G401 (cell line): ENCODE measurements at regions not wholly inside any gene's neighbourhood (a gene's known extent, or its start where the extent isn't known, plus 50 kb on each side); places are given as distances from the start of the nearest gene placed in this dataset.
"Not testable (repeated sequence)": the region's sequence is repeated elsewhere in the genome, so short reads cannot be mapped to it uniquely, and the experiment has no call there.

Experiments
- DNase-seq: peaks from one replicate; pipeline ENCODE4 v3.0.0-alpha.2; 2015; ENCODE audit warnings: low spot score
- in situ Hi-C: cut with HindIII; loops from 2 replicates; pipeline ENCODE4 v1.10.0; 2016; ENCODE audit warnings: low sequenced_read_pairs, mixed read lengths

DNA sequence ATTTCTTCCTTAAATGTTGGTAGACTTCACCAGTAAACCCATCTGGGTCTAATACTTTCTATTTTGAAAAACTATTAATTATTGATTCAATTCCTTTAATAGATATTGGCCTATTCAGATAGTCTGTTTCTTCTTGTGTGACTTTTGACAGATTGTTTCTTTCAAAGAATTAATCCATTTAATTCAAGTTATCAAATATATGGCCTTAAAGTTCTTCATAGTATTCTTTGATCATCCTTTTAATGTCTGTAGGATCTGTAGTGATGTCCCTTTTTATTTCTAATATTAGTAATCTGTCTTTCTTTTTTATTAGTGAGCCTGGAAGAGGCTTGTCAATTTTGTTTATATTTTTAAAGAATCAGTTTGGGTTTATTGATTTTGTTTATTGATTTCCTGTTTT is 190.0 kb downstream of the SLC38A4 start:
- DNase-seq = no peak
- in situ Hi-C loops = no loop called here

DNA sequence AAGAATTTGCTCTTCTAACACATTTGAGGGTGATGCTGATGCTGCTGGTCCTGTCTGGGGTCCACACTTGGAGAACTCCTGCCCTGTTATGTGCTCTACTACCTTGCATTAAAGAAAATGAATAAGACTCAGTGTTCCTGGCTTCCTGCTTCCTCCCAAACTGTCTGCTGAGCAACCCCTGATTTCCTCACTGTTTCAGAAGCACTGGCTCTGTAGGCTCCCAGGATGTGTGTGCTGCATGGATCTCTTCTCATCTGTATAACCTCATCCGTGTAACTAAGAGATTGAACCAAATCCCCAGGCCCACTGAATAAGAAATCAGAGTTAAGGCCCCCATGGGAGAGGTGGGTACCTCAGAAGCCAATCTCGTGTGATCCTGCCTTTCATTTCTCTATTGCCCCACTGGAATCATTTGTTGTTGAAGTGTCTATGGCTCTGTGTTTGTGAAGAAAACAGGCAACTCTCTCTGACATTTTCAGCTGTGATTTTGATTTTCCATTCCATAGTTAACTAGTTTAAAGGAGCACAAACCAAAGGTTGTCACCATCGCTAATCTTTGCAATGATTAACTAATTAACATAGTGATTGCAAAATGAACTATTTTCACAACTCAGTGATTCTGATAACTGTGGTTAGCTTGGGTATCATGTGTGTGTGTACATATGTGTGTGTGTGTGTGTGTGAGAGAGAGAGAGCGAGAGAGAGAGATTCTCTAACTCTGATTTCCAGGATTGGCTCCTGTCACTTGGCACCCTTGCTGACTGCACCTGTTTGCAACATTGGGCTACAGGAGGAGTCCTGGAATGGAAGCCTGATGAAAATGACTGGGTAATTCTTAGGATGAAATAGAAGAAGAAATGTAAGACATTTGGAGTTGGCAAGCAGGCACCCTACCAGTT is 196.2 kb downstream of the SLC38A4 start:
- in situ Hi-C loops = no loop called here

DNA sequence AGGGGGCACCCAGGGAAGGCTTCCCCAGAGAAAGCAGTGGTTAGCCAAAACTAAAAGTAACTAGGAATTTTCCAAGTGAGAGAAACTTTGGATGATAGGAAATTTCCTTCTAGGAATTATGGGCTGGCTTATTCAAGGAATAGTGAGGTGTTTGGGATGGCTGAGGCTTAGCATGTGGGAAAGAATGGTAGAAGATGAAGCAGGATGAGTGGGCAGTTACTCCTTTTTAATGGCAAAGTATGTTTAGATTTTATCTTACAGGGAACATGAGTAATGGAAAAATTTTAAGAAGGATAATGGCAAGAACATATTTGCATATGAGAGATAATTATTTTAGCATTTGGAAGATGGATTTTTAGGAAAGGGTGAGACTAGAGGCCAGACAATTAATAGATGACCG is 197.6 kb downstream of the SLC38A4 start:
- in situ Hi-C loops = no loop called here

More for the DNA sequence above, 196.2 kb downstream of the SLC38A4 start:
- no peak for DNase-seq

DNA sequence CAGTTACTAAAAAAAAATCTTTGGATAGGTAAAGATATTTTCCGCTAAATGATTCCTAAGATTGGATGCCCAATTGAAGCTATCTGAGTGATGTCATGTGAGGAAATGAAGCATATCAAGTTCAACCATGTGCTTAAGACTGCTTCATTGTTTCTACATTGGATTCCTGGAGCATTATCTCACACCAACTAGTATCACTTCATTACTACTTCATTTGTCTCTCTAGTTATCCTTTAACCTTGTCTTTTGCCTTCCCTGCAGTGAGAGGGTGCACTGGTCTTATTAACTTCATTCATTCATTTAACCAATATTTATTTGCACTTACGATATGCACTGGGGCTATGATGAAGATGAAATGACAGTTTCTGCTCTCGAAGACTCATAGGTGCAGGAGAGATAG is 198.1 kb downstream of the SLC38A4 start:
- no peak for DNase-seq
- in situ Hi-C loops = no loop called here

More for the DNA sequence above, 197.6 kb downstream of the SLC38A4 start:
- DNase-seq = no peak

DNA sequence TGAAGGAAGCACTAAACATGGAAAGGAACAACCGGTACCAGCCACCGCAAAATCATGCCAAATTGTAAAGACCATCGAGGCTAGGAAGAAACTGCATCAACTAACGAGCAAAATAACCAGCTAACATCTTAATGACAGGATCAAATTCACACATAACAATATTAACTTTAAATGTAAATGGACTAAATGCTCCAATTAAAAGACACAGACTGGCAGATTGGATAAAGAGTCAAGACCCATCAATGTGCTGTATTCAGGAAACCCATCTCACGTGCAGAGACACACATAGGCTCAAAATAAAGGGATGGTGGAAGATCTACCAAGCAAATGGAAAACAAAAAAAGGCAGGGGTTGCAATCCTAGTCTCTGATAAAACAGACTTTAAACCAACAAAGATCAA is 206.3 kb downstream of the SLC38A4 start:
- DNase-seq, in situ Hi-C loops: not testable (repeated sequence)

DNA sequence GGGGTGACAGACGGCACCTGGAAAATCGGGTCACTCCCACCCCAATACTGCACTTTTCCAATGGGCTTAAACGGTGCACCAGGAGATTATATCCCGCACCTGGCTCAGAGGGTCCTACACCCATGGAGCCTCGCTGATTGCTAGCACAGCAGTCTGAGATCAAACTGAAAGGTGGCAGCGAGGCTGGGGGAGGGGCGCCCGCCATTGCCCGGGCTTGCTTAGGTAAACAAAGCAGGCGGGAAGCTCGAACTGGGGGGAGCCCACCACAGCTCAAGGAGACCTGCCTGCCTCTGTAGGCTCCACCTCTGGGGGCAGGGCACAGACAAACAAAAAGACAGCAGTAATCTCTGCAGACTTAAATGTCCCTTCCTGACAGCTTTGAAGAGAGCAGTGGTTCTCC is 208.1 kb downstream of the SLC38A4 start:
- in situ Hi-C loops, DNase-seq: not testable (repeated sequence)

DNA sequence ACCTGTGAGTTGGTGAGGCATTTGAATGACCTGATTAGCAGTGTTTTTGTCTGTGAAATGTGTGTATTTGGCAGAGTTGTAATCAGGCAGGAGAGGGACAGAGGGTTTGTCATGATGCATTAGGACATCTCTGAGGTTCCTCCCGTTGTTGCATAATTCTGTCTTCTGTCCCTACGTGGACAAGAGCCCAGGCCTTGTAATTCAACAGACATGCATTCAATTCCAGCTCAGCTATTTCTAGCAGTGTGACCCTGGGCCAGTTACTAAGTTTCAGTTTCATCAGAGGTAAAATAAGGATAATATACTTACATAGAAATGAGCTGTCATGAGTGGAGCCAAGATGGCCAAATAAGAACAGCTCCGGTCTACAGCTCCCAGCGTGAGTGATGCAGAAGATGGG is 208.6 kb downstream of the SLC38A4 start:
- in situ Hi-C loops = no loop called here
- no peak for DNase-seq

DNA sequence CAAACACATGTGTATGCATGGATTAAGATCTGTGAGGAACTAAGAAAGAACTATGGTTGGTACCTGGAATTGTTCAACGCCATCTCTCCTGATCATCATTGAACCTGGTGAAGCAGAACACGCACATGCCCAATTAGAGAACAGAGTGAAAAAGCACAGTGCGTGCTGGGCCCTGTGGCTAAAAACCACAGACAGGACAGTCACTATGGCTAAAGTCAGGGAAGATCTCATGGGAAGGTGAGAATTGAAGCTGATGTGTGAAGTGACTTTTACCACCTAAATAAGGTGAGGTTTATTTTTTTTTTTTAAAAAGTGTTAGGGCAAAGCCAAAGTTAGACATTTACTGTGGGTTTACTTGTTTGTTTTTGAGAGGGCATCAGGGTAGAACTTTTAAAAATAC is 215.0 kb downstream of the SLC38A4 start:
- DNase-seq = no peak
- in situ Hi-C loops = no loop called here

DNA sequence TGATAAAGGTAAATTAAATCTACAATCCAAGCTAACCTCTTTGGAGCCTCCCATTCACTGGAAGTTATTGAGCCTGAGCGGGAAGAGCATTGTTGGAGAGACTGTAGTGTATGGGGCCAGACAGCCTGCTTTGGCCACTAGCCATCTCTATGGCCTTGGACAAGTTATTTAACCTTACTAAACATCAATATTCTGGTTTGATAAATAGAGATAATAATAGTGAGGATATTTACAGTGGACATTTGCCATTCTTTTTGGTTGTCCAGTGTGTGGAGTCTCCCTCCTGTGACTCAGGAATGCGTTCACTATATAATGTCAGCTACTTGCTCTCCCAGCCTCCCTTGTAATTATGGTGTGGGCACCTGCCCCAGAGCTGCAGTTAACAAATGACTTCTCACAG is 216.1 kb downstream of the SLC38A4 start:
- in situ Hi-C loops = no loop called here

DNA sequence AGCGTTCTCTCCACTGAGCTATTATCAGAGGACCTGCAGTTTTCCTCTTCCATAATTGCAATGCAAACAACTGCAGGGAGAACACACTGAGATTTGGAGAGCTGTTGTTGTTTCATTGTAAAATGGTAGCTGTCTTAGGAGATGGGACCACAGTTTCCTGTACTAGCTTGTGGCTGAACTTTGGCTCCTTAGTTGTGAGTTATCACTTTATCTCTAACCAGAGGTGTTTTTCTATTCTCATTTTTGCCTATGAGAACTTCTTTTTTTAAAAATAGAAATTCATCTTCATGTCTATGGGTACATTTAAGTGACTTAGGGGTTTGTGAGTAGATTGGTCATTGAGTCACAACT is 216.5 kb downstream of the SLC38A4 start:
- in situ Hi-C loops = no loop called here
- DNase-seq = no peak

More for the DNA sequence above, 216.1 kb downstream of the SLC38A4 start:
- no peak for DNase-seq

DNA sequence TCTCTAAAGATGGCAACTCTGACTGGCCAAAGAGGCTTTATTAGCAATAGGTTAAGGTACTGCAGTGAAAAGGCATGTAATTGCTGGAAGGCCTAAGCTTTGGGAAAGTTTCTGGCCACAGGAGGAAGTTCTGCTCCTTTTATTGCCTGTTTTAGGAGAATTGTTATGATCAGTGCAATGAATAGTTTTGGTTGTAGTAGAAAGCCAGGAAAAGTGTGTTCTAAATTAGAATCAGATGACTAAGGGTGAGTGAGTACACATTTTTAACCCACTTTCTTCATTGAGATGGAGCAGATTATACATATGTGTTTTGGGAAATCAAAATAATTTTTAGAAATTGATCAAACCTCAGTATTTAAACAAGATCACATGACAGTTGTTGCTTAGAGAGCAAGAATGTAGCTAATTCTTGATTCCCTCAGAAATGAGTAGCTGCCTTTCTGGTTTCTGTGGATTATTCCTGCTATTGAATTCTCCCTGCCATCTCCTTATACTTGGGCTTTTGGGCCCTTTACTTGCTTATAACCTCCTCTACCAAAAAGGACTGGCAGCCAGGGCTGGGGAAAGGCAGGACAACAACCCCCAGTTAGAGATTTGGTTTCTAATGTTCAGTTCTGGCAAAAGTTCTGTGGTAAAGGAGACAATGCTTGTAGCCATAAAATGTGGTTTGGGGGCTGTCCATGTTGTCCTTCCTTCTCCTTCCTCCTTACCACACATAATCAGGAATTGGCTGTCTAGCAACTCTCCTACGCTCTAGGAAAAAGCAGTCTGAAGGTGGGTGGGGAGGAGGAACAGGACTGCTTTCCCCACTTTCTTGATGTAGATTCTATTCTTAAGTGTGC is 217.1 kb downstream of the SLC38A4 start:
- no peak for DNase-seq
- in situ Hi-C loops = no loop called here

DNA sequence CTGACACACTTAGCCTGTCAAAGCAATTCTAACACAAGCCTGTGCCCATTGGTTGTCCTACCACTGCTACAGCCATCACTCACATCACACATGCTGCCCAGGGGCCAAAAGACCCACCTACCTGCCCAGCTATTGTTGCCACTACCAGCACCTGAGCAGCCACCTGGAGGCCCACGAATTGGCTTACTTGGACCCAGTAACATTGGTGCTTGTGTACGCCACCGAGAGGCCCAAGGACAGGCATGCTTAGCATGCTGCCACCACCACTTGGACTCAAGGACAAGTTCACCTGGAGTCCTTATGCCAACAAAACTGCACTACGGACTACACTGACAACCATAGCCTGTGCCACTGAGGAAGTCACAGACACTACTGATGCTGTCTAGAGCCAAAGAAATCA is 221.1 kb downstream of the SLC38A4 start:
- in situ Hi-C loops = no loop called here
- DNase-seq = no peak

DNA sequence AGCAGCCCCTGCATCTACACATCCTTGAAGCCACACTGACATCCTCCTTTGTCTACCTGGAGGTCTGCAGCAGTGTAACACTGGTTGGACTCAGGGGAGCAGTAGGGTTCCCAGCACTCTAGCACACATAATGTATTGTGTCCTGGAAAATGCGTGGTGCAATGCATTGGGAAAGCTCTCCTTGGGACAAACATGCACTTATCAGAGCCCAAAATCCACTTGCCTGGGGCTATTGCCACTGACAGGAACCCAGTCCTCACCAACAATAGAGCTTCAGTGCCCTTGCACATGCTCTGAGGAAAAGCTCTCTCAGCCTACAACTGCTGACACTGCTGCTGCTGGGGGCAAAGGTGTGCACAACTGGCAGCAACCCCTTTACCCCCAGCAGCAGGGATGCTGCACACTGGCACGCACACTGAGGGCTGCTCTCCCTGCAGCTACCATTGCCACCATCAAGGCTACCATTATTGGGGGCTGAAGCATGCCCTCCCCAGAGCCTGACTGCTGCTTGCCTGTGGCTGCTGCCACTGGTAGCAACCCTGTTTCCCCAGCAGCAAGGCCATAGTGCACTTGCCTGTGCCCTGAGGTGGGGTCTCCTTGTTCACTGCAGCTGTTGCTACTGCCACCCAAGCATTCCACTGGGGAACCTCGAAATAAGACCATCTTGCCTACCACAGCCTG is 221.9 kb downstream of the SLC38A4 start:
- in situ Hi-C loops = no loop called here
- no peak for DNase-seq

DNA sequence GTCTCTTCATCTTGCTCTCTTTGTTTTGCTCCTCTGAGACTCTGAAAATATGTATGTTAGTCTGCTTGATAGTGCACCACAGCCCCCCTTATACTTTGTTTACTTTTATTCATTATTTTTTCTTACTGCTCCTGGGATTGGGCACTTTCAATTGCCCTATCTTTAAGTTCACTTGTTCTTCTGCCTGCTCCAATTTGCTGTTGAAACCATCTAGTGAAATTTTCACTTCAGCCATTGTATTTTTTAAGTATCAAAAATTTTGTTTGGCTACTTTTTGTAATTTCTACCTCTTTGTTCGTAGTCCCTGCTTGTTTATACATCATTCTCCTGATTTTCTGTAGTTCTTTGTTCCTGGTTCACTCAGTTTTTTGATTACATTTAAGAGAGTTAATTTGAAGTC is 223.3 kb downstream of the SLC38A4 start:
- in situ Hi-C loops = no loop called here
- no peak for DNase-seq

DNA sequence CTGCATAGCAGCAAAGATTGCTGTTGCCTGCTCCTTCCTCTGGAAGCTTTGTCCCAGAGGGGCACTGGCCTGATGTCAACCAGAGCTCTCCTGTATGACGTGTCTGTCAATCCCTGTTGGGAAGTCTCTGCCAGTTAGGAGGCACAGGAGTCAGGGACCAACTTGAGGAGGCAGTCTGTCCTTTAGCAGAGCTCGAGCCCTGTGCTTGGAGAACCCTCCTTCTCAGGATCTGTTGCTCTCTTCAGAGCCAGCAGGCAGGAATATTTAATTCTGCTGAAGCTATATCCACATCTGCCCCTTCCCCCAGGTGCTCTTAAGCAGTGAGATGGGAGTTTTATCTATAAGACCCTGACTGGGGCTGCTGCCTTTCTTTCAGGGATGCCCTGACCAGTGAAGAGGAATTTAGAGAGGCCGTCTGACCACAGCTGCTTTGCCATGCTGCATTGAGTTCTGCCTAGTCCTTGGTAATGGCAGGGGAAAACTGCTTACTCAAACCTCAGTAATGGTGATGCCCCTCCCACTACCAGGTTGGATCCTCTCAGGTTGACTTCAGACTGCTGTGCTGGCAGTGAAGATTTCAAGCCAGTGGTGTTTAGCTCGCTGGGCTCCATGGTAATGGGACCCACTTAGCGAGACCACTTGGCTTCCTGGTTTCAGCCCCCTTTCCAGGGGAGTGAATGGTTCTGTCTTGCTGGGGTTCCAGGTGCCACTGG is 218.6 kb upstream of the SLC38A2 start:
- DNase-seq = no peak

DNA sequence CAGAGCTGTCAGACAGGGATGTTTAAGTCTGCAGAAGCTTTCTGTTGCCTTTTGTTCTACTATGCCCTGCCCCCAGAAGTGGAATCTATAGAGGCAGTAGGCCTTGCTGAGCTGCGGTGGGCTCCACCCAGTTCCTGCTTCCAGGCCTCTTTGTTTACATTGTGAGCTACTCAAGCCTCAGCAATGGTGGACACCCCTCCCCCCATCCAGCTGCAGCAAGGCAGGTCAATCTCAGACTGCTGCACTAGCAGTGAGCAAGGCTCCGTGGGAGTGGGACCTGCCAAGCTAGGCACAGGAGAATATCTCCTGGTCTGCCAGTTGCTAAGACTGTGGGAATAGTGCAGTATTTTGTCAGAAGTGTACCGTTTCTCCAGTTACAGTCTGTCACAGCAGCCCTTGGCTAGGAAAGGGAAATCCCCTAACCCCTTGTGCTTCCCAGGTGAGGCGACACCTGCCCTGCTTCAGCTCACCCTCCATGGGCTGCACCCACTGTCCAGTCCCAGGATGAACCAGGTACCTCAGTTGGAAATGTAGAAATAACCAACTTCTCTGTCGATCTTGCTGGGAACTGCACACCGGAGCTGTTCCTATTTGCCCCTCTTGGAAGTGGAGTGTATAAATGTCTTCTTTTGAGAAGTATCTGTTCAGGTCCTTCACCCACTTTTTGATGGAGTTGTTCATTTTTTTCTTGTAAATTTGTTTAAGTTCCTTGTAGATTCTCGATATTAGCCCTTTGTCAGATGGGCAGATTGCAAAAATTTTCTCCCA is 213.5 kb upstream of the SLC38A2 start:
- in situ Hi-C loops = no loop called here
- DNase-seq = no peak

More for the DNA sequence above, 218.6 kb upstream of the SLC38A2 start:
- in situ Hi-C loops = no loop called here

DNA sequence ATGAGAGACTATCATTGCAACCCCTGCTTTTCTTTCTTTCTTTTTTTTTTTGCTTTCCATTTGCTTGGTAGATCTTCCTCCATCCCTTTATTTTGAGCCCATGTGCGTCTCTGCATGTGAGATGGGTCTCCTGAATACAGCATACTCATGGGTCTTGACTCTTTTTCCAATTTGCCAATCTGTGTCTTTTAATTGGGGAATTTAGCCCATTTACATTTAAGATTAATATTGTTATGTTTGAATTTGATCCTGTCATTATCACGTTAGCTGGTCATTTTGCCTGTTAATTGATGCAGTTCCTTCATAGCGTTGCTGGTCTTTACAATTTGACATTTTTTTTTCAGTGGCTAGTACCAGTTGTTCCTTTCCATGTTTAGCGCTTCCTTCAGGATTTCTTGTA is 211.5 kb upstream of the SLC38A2 start:
- in situ Hi-C loops, DNase-seq: not testable (repeated sequence)

DNA sequence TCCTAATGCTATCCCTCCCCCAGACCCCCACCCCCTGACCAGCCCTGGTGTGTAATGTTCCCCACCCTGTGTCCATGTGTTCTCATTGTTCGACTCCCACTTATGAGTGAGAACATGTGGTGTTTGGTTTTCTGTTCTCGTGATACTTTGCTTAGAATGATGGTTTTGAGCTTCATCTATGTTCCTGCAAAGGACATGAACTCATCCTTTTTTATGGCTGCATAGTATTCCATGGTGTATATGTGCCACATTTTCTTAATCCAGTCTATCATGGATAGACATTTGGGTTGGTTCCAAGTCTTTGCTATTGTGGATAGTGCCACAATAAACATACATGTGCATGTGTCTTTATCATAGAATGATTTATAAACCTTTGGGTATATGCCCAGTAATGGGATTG is 209.4 kb upstream of the SLC38A2 start:
- DNase-seq, in situ Hi-C loops: not testable (repeated sequence)
